ENCODE measurements at regions not wholly inside any gene's neighbourhood (a gene's known extent, or its start where the extent isn't known, plus 50 kb on each side); places are given as distances from the start of the nearest gene placed in this dataset.

GRCh38 chr10:105605104-105605503 is 964.0 kb downstream of the SORCS3 start:
- TF ChIP-seq EP300 (IDR thresholded peaks at IDR 0.05), result no peak
- no peak for TF ChIP-seq POLR2AphosphoS5 (IDR thresholded peaks at IDR 0.05)
- no peak for TF ChIP-seq CTCF (IDR thresholded peaks at IDR 0.05)
